T-helper 1 cell (primary cell): ENCODE measurements at regions not wholly inside any gene's neighbourhood (a gene's known extent, or its start where the extent isn't known, plus 50 kb on each side); places are given as distances from the start of the nearest gene placed in this dataset.
"Not testable (repeated sequence)": the region's sequence is repeated elsewhere in the genome, so short reads cannot be mapped to it uniquely, and the experiment has no call there.

ENCODE experiments used
- DNase-seq, 5 donors: peaks; one replicate each; pipeline ENCODE4 v3.0.0-alpha.2; 2012 to 2020

GRCh38 chrX:140337263-140337662, 167.6 kb downstream of the SOX3 start:
- DNase-seq = no peak

- DNase-seq = no peak
These were observed 186.6 kb downstream of the SOX3 start for GRCh38 chrX:140318296-140318695.

GRCh38 chrX:140317462-140317861, 187.4 kb downstream of the SOX3 start:
- no peak for DNase-seq

- no peak for DNase-seq
These were observed 205.7 kb downstream of the SOX3 start for GRCh38 chrX:140298960-140299825.

- DNase-seq = no peak
These were observed 207.6 kb downstream of the SOX3 start for GRCh38 chrX:140297273-140297672.

GRCh38 chrX:140292961-140293360, 211.9 kb downstream of the SOX3 start:
- no peak for DNase-seq

GRCh38 chrX:140292188-140292587, 212.7 kb downstream of the SOX3 start:
- DNase-seq = no peak

GRCh38 chrX:140274811-140275525, 229.9 kb downstream of the SOX3 start:
- DNase-seq = no peak

- no peak for DNase-seq
These were observed 230.9 kb downstream of the SOX3 start for GRCh38 chrX:140273921-140274320.

- no peak for DNase-seq
These were observed 254.5 kb downstream of the SOX3 start for GRCh38 chrX:140250391-140250790.

GRCh38 chrX:140249088-140249487, 255.8 kb downstream of the SOX3 start:
- no peak for DNase-seq

GRCh38 chrX:140229191-140229590, 263.9 kb upstream of the CXorf66 start:
- no peak for DNase-seq

- not testable (repeated sequence) for DNase-seq
These were observed 260.7 kb upstream of the CXorf66 start for GRCh38 chrX:140226037-140226436.

GRCh38 chrX:140215894-140216293, 250.6 kb upstream of the CXorf66 start:
- DNase-seq = not testable (repeated sequence)

GRCh38 chrX:140214518-140214917, 249.2 kb upstream of the CXorf66 start:
- not testable (repeated sequence) for DNase-seq

- DNase-seq = no peak
These were observed 241.3 kb upstream of the CXorf66 start for GRCh38 chrX:140206657-140207056.

- no peak for DNase-seq
These were observed 225.3 kb upstream of the CXorf66 start for GRCh38 chrX:140190441-140191108.

- no peak for DNase-seq
These were observed 215.3 kb upstream of the CXorf66 start for GRCh38 chrX:140180585-140180984.

- no peak for DNase-seq
These were observed 212.5 kb upstream of the CXorf66 start for GRCh38 chrX:140177821-140178220.

- no peak for DNase-seq
These were observed 207.1 kb upstream of the CXorf66 start for GRCh38 chrX:140172401-140172800.

- DNase-seq = no peak
These were observed 202.2 kb upstream of the CXorf66 start for GRCh38 chrX:140167551-140167950.

GRCh38 chrX:140165849-140166248, 200.5 kb upstream of the CXorf66 start:
- no peak for DNase-seq

- DNase-seq = no peak
These were observed 199.1 kb upstream of the CXorf66 start for GRCh38 chrX:140164391-140164790.
